ENCODE measurements at regions not wholly inside any gene's neighbourhood (a gene's known extent, or its start where the extent isn't known, plus 50 kb on each side); places are given as distances from the start of the nearest gene placed in this dataset.
"Not testable (repeated sequence)": the region's sequence is repeated elsewhere in the genome, so short reads cannot be mapped to it uniquely, and the experiment has no call there.

GRCh38 chr10:62946278-62946677, 130.1 kb upstream of the EGR2 start:
- no peaks in the 10 kb centered on the region for H3K27me3 ChIP-seq
- intact Hi-C loops (cut with DNase I; ENCODE audit: low total_unique reads) = no loop called here
- no peaks in the 10 kb centered on the region for H3K4me1 ChIP-seq
- DNase-seq = no peak
- no peak overlapping the region for H3K27ac ChIP-seq
- no peaks in the 10 kb centered on the region for H3K36me3 ChIP-seq
- H3K4me3 ChIP-seq = no peak overlapping the region
- no peaks in the 10 kb centered on the region for H3K9me3 ChIP-seq
- TF ChIP-seq POLR2A (IDR thresholded peaks at IDR 0.05) = no peak
- TF ChIP-seq CTCF (IDR thresholded peaks at IDR 0.05) = no peak

- H3K9me3 ChIP-seq = no peaks in the 10 kb centered on the region
- no peak for DNase-seq
- H3K27me3 ChIP-seq = no peaks in the 10 kb centered on the region
- intact Hi-C loops (cut with DNase I; ENCODE audit: low total_unique reads) = no loop called here
- no peak overlapping the region for H3K4me3 ChIP-seq
- H3K27ac ChIP-seq = no peak overlapping the region
- TF ChIP-seq CTCF (IDR thresholded peaks at IDR 0.05) (no peak), POLR2A (IDR thresholded peaks at IDR 0.05) (no peak)
- H3K36me3 ChIP-seq = no peaks in the 10 kb centered on the region
- no peaks in the 10 kb centered on the region for H3K4me1 ChIP-seq
Measured at GRCh38 chr10:62939698-62940097, 123.5 kb upstream of the EGR2 start.

GRCh38 chr10:62938672-62939071, 122.5 kb upstream of the EGR2 start:
- no peak overlapping the region for H3K27ac ChIP-seq
- intact Hi-C loops (cut with DNase I; ENCODE audit: low total_unique reads) = no loop called here
- no peaks in the 10 kb centered on the region for H3K4me1 ChIP-seq
- TF ChIP-seq CTCF (IDR thresholded peaks at IDR 0.05) (no peak), POLR2A (IDR thresholded peaks at IDR 0.05) (no peak)
- H3K4me3 ChIP-seq = no peak overlapping the region
- no peak for DNase-seq
- H3K27me3 ChIP-seq = no peaks in the 10 kb centered on the region
- H3K9me3 ChIP-seq = no peaks in the 10 kb centered on the region
- H3K36me3 ChIP-seq = no peaks in the 10 kb centered on the region

- H3K4me1 ChIP-seq = no peaks in the 10 kb centered on the region
- H3K36me3 ChIP-seq = no peaks in the 10 kb centered on the region
- TF ChIP-seq POLR2A (IDR thresholded peaks at IDR 0.05) = no peak
- TF ChIP-seq CTCF (IDR thresholded peaks at IDR 0.05) = no peak
- no peak overlapping the region for H3K4me3 ChIP-seq
- no peaks in the 10 kb centered on the region for H3K9me3 ChIP-seq
- no peak for DNase-seq
- H3K27ac ChIP-seq = no peak overlapping the region
- intact Hi-C loops (cut with DNase I; ENCODE audit: low total_unique reads) = no loop called here
- no peaks in the 10 kb centered on the region for H3K27me3 ChIP-seq
Measured at GRCh38 chr10:62937674-62938073, 121.5 kb upstream of the EGR2 start.

GRCh38 chr10:62935022-62935421, 118.9 kb upstream of the EGR2 start:
- Histone ChIP-seq H3K36me3 (no peaks in the 10 kb centered on the region), H3K9me3 (no peaks in the 10 kb centered on the region), H3K4me3 (no peak overlapping the region), H3K4me1 (no peaks in the 10 kb centered on the region), H3K27me3 (no peaks in the 10 kb centered on the region), H3K27ac (no peak overlapping the region)
- no peak for DNase-seq
- intact Hi-C loops (cut with DNase I; ENCODE audit: low total_unique reads) = no loop called here
- TF ChIP-seq POLR2A (IDR thresholded peaks at IDR 0.05) = no peak

- no peaks in the 10 kb centered on the region for H3K36me3 ChIP-seq
- no peaks in the 10 kb centered on the region for H3K4me1 ChIP-seq
- no peaks in the 10 kb centered on the region for H3K9me3 ChIP-seq
- no peak for DNase-seq
- TF ChIP-seq POLR2A (IDR thresholded peaks at IDR 0.05) = no peak
- no peak for TF ChIP-seq CTCF (IDR thresholded peaks at IDR 0.05)
- H3K27me3 ChIP-seq = no peaks in the 10 kb centered on the region
- no peak overlapping the region for H3K27ac ChIP-seq
- intact Hi-C loops (cut with DNase I; ENCODE audit: low total_unique reads) = no loop called here
- H3K4me3 ChIP-seq = no peak overlapping the region
Measured at GRCh38 chr10:62934258-62934657, 118.1 kb upstream of the EGR2 start.

- intact Hi-C loops (cut with DNase I; ENCODE audit: low total_unique reads); H3K27me3 ChIP-seq; DNase-seq; H3K4me1 ChIP-seq; H3K36me3 ChIP-seq; H3K27ac ChIP-seq; H3K9me3 ChIP-seq; H3K4me3 ChIP-seq: not testable (repeated sequence)
Measured at GRCh38 chr10:62928763-62929162, 112.6 kb upstream of the EGR2 start.
